RWPE2 (cell line): ENCODE measurements at regions not wholly inside any gene's neighbourhood (a gene's known extent, or its start where the extent isn't known, plus 50 kb on each side); places are given as distances from the start of the nearest gene placed in this dataset.

ENCODE experiments used
- ATAC-seq: fragments of 200-7000 bp; cut with Tn5 transposase; 3 replicates; pipeline ENCODE4 v1.9.1; 2021; ENCODE audit warnings: low read depth
- DNase-seq: peaks from one replicate; pipeline ENCODE4 v3.0.0-alpha.2; 2020; ENCODE audit warnings: low spot score
- H3K27ac ChIP-seq: fragments of 450-650 bp; 2 replicates; pipeline ENCODE4 v1.5.1; 2017; ENCODE audit warnings: mild to moderate bottlenecking; ENCODE audit not compliant: poor library complexity, severe bottlenecking
- H3K27me3 ChIP-seq: fragments of 250-450 bp; sonication (Bioruptor Pico); 2 replicates; pipeline ENCODE4 v1.5.1; 2021; ENCODE audit warnings: mild to moderate bottlenecking, moderate library complexity; ENCODE audit not compliant: insufficient read depth, poor library complexity, severe bottlenecking
- H3K36me3 ChIP-seq: fragments of 250-450 bp; sonication (Bioruptor Pico); 2 replicates; pipeline ENCODE4 v1.5.1; 2020; ENCODE audit warnings: low read depth, mild to moderate bottlenecking, moderate library complexity
- H3K4me1 ChIP-seq: fragments of 250-450 bp; sonication (Bioruptor Pico); 2 replicates; pipeline ENCODE4 v1.5.1; 2021; ENCODE audit warnings: mild to moderate bottlenecking, moderate library complexity; ENCODE audit not compliant: insufficient read depth, poor library complexity, severe bottlenecking
- H3K4me3 ChIP-seq: fragments of 250-450 bp; sonication (Bioruptor Pico); 2 replicates; pipeline ENCODE4 v1.5.1; 2021; ENCODE audit warnings: mild to moderate bottlenecking, moderate library complexity; ENCODE audit not compliant: severe bottlenecking
- H3K9me3 ChIP-seq: fragments of 250-450 bp; sonication (Bioruptor Pico); 2 replicates; pipeline ENCODE4 v1.5.1; 2021; ENCODE audit warnings: mild to moderate bottlenecking, moderate library complexity; ENCODE audit not compliant: severe bottlenecking
- TF ChIP-seq, protein P1 (sequence below): fragments of 450-650 bp; IDR thresholded peaks from one replicate; pipeline ENCODE4 v1.5.1; 2017; ENCODE audit warnings: mild to moderate bottlenecking, moderate library complexity; ENCODE audit not compliant: poor library complexity, severe bottlenecking

DNA sequence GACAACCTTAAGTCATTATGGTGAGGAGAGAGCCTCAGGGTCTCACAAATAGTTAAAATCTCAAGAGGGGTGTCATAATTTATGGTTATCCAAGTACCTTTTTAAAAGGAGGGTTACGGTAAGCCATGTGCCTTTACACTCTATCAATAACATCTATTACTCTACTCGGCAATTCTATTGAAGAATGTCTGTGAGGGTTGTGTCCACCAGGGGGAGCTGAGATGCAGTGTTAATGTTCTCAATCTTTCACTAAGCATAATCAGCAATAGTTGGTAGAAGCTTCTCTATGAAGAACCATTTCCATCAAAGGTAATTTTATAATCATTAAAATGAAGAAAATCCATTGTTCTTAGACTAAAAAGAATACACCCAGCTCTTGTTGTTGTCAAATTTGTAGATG lies 457.4 kb downstream of the CENPC start:
- Histone ChIP-seq H3K27me3 (no peaks in the 10 kb centered on the region), H3K9me3 (no peaks in the 10 kb centered on the region), H3K36me3 (no peaks in the 10 kb centered on the region), H3K4me3 (no peak overlapping the region), H3K27ac (no peak overlapping the region), H3K4me1 (no peaks in the 10 kb centered on the region)
- ATAC-seq: no peak
- no peak for DNase-seq
- TF ChIP-seq, protein P1, sequence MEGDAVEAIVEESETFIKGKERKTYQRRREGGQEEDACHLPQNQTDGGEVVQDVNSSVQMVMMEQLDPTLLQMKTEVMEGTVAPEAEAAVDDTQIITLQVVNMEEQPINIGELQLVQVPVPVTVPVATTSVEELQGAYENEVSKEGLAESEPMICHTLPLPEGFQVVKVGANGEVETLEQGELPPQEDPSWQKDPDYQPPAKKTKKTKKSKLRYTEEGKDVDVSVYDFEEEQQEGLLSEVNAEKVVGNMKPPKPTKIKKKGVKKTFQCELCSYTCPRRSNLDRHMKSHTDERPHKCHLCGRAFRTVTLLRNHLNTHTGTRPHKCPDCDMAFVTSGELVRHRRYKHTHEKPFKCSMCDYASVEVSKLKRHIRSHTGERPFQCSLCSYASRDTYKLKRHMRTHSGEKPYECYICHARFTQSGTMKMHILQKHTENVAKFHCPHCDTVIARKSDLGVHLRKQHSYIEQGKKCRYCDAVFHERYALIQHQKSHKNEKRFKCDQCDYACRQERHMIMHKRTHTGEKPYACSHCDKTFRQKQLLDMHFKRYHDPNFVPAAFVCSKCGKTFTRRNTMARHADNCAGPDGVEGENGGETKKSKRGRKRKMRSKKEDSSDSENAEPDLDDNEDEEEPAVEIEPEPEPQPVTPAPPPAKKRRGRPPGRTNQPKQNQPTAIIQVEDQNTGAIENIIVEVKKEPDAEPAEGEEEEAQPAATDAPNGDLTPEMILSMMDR: peak; percentile 51

DNA sequence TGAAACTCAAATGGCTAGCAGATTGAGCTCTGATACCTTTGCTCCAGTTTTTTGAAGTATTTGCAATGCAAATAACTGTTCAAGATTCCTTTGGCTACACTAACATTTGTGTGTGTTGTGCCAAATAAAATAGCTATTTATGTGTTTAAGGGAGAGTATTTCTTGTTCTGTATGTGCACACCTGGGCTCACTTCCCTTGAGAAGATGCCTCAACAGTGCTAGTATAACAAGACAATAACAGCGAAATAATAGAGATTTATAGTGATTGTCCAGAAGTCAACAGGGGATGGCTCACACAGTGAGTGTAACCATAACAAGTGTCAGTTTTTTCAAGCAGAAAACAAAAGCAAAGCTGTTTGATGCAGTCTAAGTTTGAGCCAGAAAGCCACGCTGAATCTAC lies 460.5 kb downstream of the CENPC start:
- Histone ChIP-seq H3K9me3 (no peaks in the 10 kb centered on the region), H3K27ac (no peak overlapping the region), H3K4me3 (no peak overlapping the region), H3K4me1 (no peaks in the 10 kb centered on the region), H3K27me3 (no peaks in the 10 kb centered on the region), H3K36me3 (no peaks in the 10 kb centered on the region)
- ATAC-seq (no peak), DNase-seq (no peak)
- TF ChIP-seq, protein P1: no peak

DNA sequence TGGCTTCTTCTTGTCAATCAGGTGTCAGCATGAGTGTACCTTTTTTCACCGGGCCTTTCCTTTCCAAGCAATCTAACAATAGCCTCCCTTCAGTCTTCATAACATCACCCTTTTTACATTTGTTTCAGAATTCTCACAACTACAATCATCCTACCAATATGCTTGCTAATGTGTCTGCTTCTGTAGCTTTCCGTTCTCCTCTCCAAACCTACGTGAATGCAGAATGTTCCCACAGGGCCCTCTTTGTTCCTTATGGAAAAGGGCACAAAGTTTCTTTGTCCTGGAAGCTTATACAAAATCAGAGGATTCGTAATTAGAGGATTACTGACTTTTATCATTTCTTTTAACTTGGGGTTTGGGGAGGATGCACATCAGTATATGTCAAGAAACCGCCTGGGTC lies 461.8 kb downstream of the CENPC start:
- Histone ChIP-seq H3K36me3 (no peaks in the 10 kb centered on the region), H3K4me3 (no peak overlapping the region), H3K9me3 (no peaks in the 10 kb centered on the region), H3K4me1 (no peaks in the 10 kb centered on the region), H3K27ac (no peak overlapping the region), H3K27me3 (no peaks in the 10 kb centered on the region)
- DNase-seq (no peak), ATAC-seq (no peak)
- TF ChIP-seq, protein P1: no peak

DNA sequence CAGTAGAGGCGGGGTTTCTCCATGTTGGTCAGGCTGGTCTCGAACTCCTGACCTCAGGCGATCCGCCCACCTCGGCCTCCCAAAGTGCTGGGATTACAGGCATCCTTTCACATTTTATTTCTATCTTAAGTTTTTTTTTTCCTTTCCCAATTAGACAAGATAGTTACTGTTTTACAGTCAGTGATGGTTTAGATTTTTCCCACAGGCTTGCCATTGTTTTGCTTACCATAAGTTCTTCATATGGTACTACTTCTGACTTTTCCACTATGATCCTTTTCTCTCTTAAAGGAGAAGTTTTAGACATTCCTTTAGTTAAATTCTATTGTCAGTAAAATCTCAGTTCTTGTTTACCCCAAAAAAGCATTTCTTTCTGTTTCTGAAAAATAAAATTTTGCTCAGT lies 462.6 kb downstream of the CENPC start:
- no peak overlapping the region for H3K4me3 ChIP-seq
- H3K4me1 ChIP-seq: no peaks in the 10 kb centered on the region
- TF ChIP-seq, protein P1: no peak
- no peaks in the 10 kb centered on the region for H3K36me3 ChIP-seq
- no peak overlapping the region for H3K27ac ChIP-seq
- ATAC-seq (no peak), DNase-seq (no peak)
- H3K9me3 ChIP-seq: no peaks in the 10 kb centered on the region
- no peaks in the 10 kb centered on the region for H3K27me3 ChIP-seq

DNA sequence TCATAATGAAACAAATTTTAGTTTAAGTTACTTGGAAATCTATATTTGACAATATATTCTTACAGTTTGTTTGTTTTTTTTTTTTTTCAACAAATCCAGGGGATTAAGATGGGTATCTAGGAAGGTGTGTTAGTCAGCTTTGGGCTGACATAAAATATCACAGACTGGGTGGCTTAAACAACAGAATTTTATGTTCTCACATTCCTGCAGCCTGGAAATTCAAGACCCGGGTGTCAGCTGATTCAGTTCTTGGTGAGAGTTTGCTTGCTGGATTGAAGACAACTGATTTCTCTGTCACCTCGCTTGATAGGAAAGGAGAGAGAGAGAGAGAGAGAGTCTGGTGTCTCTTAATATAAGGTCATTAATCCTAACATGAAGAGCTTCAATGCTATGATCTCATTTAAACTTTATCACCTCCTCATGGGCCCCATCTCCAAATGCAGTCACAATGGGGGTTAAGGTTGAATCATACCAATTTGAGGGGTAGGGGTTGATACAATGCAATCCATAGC lies 465.2 kb downstream of the CENPC start:
- Histone ChIP-seq H3K27me3 (no peaks in the 10 kb centered on the region), H3K27ac (no peak overlapping the region), H3K9me3 (no peaks in the 10 kb centered on the region), H3K36me3 (no peaks in the 10 kb centered on the region), H3K4me3 (no peak overlapping the region), H3K4me1 (no peaks in the 10 kb centered on the region)
- DNase-seq: no peak
- TF ChIP-seq, protein P1: no peak
- ATAC-seq: no peak
